ENCODE measurements at regions not wholly inside any gene's neighbourhood (a gene's known extent, or its start where the extent isn't known, plus 50 kb on each side); places are given as distances from the start of the nearest gene placed in this dataset.
A peak's percentile ranks its signal among the peaks of the same experiment; 100 is the strongest.

DNA sequence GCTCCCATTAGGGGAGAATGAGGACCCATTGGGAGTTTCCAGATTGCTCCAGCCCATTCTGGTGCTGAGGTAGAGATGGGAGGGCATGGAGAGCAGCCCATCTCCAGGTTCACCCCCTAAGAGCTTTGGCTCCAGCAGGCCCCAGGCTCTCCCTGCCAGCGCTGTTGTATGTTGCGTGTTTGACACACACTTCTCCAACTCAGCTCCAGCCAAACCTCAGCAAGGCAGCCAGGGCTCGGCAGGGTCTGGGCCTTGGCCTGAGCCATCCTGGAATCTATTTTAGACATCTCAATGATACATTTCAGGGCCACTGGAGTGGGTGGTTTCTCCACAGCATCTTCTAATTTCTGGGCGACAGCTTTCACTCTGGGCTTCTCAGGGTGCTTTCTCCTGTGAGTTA, 117.0 kb downstream of the NAV1 start:
- no peaks in the 10 kb centered on the region; the same call in 1 of the 2 replicates for H3K36me3 ChIP-seq (ENCODE audit: low read depth)
- H3K9me3 ChIP-seq (ENCODE audit: low read depth) = no peaks in the 10 kb centered on the region
- peaks cover 49% of the 10 kb centered on the region for H3F3A ChIP-seq (ENCODE audit: insufficient read depth)
- H3K79me2 ChIP-seq (ENCODE audit: insufficient read depth) = peaks cover 99% of the 10 kb centered on the region
- peaks cover 52% of the 10 kb centered on the region for H3K4me1 ChIP-seq (ENCODE audit: insufficient read depth)
- H3K4me2 ChIP-seq (ENCODE audit: unreplicated experiment) = peak overlapping the region; percentile 35
- no peaks in the 10 kb centered on the region for H3K27me3 ChIP-seq (replicated peaks; ENCODE audit: insufficient read depth)
- no peak overlapping the region for H3K9ac ChIP-seq
- in situ Hi-C loops (cut with MboI) = no loop called here
- H3K27ac ChIP-seq = peak overlapping the region; percentile 52
- WGBS, 2 experiments (ENCODE audit: low coverage in 1 of 2, low lambda C conversion rate in 2 of 2, missing lambda C conversion rate in 2 of 2) = 34 to 40% methylated on average over 4 of the region's 4 CpGs
- peak; percentile 66 for DNase-seq
- TF ChIP-seq EZH2 (IDR thresholded peaks at IDR 0.05; ENCODE audit: insufficient read depth, poor library complexity, severe bottlenecking) = no peak
- TF ChIP-seq EZH2phosphoT487 (IDR thresholded peaks at IDR 0.05; ENCODE audit: insufficient read depth, low read depth) = no peak
- no peak overlapping the region for H3K4me3 ChIP-seq
- no peaks in the 10 kb centered on the region for H3K9me2 ChIP-seq (ENCODE audit: insufficient read depth)
- H2AFZ ChIP-seq = no peak overlapping the region
- peaks cover 19% of the 10 kb centered on the region; the same call in 1 of the 2 replicates for H4K20me1 ChIP-seq (ENCODE audit: insufficient read depth)

DNA sequence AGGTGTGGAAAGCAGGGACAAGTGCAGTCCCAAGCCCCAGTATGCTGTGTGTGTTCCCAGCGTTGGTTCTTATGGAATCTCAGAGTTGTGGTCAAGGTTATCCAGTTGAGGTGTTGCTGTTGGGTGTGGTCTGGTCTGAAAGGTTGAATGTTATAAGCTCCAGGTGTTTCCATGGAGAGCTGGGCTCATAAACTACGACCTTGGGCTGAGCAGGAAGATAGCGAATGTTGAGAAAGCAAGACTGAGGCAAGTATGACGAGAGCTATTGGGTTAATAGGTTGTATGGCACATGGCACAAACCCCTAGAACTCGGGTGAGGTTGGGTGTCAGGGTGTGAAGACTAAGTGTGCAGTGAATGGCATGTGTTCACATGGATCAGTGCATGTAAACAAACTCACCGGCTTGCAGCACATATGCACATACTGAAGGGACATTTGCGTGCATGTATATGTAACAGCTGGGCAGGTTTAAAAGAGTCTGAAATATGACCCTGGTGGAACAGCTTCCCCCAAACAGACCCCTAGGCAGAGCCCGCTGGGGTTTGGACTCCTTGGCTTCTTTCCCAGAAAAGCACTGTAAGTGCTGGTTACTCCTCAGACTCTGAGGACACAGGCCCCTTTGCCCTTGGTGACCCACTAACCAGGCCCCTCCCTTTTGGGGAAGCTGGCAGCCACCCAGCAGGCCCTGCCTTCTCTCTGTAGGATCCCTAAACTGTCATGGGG, 117.5 kb downstream of the NAV1 start:
- H4K20me1 ChIP-seq (ENCODE audit: insufficient read depth) = peaks cover 23% of the 10 kb centered on the region; the same call in 1 of the 2 replicates
- peak; percentile 36 for DNase-seq
- peaks cover 49% of the 10 kb centered on the region for H3F3A ChIP-seq (ENCODE audit: insufficient read depth)
- no peak for TF ChIP-seq EZH2phosphoT487 (IDR thresholded peaks at IDR 0.05; ENCODE audit: insufficient read depth, low read depth)
- TF ChIP-seq EZH2 (IDR thresholded peaks at IDR 0.05; ENCODE audit: insufficient read depth, poor library complexity, severe bottlenecking) = no peak
- H3K27me3 ChIP-seq (replicated peaks; ENCODE audit: insufficient read depth) = no peaks in the 10 kb centered on the region
- no peaks in the 10 kb centered on the region for H3K9me2 ChIP-seq (ENCODE audit: insufficient read depth)
- H3K79me2 ChIP-seq (ENCODE audit: insufficient read depth) = peaks cover 99% of the 10 kb centered on the region
- no peak overlapping the region for H2AFZ ChIP-seq
- WGBS, 2 experiments (ENCODE audit: low coverage in 1 of 2, low lambda C conversion rate in 2 of 2, missing lambda C conversion rate in 2 of 2) = 52 to 53% methylated on average over 8 of the region's 8 CpGs
- H3K9me3 ChIP-seq (ENCODE audit: low read depth) = no peaks in the 10 kb centered on the region
- no peaks in the 10 kb centered on the region; the same call in 1 of the 2 replicates for H3K36me3 ChIP-seq (ENCODE audit: low read depth)
- no peak overlapping the region for H3K9ac ChIP-seq
- in situ Hi-C loops (cut with MboI) = no loop called here
- H3K4me1 ChIP-seq (ENCODE audit: insufficient read depth) = peaks cover 47% of the 10 kb centered on the region
- no peak overlapping the region for H3K4me3 ChIP-seq
- H3K4me2 ChIP-seq (ENCODE audit: unreplicated experiment) = peak overlapping the region; percentile 35
- peak overlapping the region; percentile 52 for H3K27ac ChIP-seq

DNA sequence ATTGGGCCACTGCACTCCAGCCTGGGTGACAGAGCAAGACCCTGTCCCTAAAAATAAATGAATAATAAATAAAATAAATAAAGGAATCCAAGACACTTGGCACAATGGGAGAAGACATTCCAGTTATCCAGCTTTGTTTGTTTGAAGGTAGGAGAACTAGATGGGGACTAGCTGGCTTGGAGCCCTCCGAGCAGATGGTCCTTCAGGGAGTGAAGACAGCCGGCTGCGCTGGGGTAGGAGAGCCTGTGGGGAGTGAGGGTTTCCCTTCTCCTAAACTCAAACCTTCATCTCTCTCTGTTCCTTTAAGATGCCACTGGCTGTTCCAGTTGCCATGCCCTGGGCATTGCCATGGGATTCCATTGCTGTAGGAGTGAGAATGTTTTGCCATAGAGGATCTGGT, 120.6 kb downstream of the NAV1 start:
- H3K4me3 ChIP-seq = no peak overlapping the region
- no peak overlapping the region for H2AFZ ChIP-seq
- H3K4me2 ChIP-seq (ENCODE audit: unreplicated experiment) = no peak overlapping the region
- no peak overlapping the region for H3K27ac ChIP-seq
- peaks cover 27% of the 10 kb centered on the region for H3K4me1 ChIP-seq (ENCODE audit: insufficient read depth)
- 90 to 92% methylated on average over 3 of the region's 3 CpGs for WGBS, 2 experiments (ENCODE audit: low coverage in 1 of 2, low lambda C conversion rate in 2 of 2, missing lambda C conversion rate in 2 of 2)
- H3F3A ChIP-seq (ENCODE audit: insufficient read depth) = peaks cover 34% of the 10 kb centered on the region
- H3K36me3 ChIP-seq (ENCODE audit: low read depth) = no peaks in the 10 kb centered on the region; the same call in 1 of the 2 replicates
- no peak for DNase-seq
- no peak for TF ChIP-seq EZH2 (IDR thresholded peaks at IDR 0.05; ENCODE audit: insufficient read depth, poor library complexity, severe bottlenecking)
- no peak for TF ChIP-seq EZH2phosphoT487 (IDR thresholded peaks at IDR 0.05; ENCODE audit: insufficient read depth, low read depth)
- no peaks in the 10 kb centered on the region for H3K9me3 ChIP-seq (ENCODE audit: low read depth)
- in situ Hi-C loops (cut with MboI) = no loop called here
- no peaks in the 10 kb centered on the region for H3K27me3 ChIP-seq (replicated peaks; ENCODE audit: insufficient read depth)
- H3K9me2 ChIP-seq (ENCODE audit: insufficient read depth) = no peaks in the 10 kb centered on the region
- no peak overlapping the region for H3K9ac ChIP-seq
- H4K20me1 ChIP-seq (ENCODE audit: insufficient read depth) = peaks cover 23% of the 10 kb centered on the region; the same call in 1 of the 2 replicates
- peaks cover 100% of the 10 kb centered on the region for H3K79me2 ChIP-seq (ENCODE audit: insufficient read depth)

DNA sequence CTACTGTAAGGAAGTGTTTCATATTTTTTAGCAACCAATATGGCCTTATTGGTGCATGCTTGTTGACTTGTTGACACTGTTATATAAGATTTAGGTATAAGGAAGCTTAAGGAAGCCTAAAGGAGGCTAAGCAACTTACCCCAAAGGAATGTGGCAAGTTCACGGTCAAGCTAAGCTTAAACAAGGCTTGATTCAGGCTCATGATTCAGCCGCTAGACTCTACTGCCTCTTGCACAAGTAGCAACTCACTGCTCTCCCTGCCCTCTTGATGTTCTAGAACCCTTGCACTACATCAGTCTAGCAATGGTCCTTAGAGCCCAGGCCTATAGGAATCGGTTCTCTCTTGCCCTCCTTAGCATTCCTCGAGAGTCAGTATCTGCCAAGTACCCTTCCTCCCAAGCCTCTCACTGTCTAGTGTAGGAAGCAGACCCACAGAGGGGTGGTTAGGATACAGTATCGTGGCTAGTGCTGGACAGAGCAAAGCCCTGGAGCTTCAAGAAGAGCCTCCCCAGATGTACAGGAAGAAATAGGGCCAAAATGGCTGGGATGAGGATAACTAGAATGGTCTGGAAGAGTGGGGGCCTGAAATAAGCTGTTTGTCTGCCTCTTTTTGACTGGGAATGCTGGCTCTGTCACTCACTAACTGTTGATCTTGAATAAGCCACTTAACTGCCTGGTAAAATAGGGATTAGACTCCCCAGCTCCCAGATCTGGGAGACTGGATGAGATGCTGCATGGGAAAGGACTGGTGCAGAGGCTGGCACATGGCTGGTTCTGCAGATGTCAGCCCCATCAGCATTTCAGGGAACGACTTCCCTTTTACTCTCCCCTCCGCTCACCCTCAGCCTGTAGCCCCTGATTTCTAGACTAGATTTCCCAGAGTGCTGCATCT, 122.2 kb downstream of the NAV1 start:
- DNase-seq = peak; percentile 45
- peaks cover 18% of the 10 kb centered on the region; the same call in 1 of the 2 replicates for H4K20me1 ChIP-seq (ENCODE audit: insufficient read depth)
- H2AFZ ChIP-seq = no peak overlapping the region
- H3K4me2 ChIP-seq (ENCODE audit: unreplicated experiment) = no peak overlapping the region
- peaks cover 100% of the 10 kb centered on the region for H3K79me2 ChIP-seq (ENCODE audit: insufficient read depth)
- H3K4me3 ChIP-seq = no peak overlapping the region
- 81 to 82% methylated on average over 7 of the region's 7 CpGs for WGBS, 2 experiments (ENCODE audit: low coverage in 1 of 2, low lambda C conversion rate in 2 of 2, missing lambda C conversion rate in 2 of 2)
- TF ChIP-seq EZH2phosphoT487 (IDR thresholded peaks at IDR 0.05; ENCODE audit: insufficient read depth, low read depth) (no peak), EZH2 (IDR thresholded peaks at IDR 0.05; ENCODE audit: insufficient read depth, poor library complexity, severe bottlenecking) (no peak)
- H3K36me3 ChIP-seq (ENCODE audit: low read depth) = no peaks in the 10 kb centered on the region; the same call in 1 of the 2 replicates
- H3K27ac ChIP-seq = no peak overlapping the region
- no peaks in the 10 kb centered on the region for H3K9me3 ChIP-seq (ENCODE audit: low read depth)
- no peaks in the 10 kb centered on the region for H3K9me2 ChIP-seq (ENCODE audit: insufficient read depth)
- peaks cover 28% of the 10 kb centered on the region for H3F3A ChIP-seq (ENCODE audit: insufficient read depth)
- no peak overlapping the region for H3K9ac ChIP-seq
- in situ Hi-C loops (cut with MboI) = no loop called here
- no peaks in the 10 kb centered on the region for H3K27me3 ChIP-seq (replicated peaks; ENCODE audit: insufficient read depth)
- peaks cover 11% of the 10 kb centered on the region for H3K4me1 ChIP-seq (ENCODE audit: insufficient read depth)

All from GM23248 (cell line).